ENCODE measurements at regions not wholly inside any gene's neighbourhood (a gene's known extent, or its start where the extent isn't known, plus 50 kb on each side); places are given as distances from the start of the nearest gene placed in this dataset.
"Not testable (repeated sequence)": the region's sequence is repeated elsewhere in the genome, so short reads cannot be mapped to it uniquely, and the experiment has no call there.

GRCh38 chr6:27550692-27551091, 77.8 kb upstream of the ZNF184 start:
- TF ChIP-seq CTCF (IDR thresholded peaks at IDR 0.05; ENCODE audit: borderline replicate concordance, insufficient read depth, low read depth, low read length) = no peak
- H3K4me3 ChIP-seq (ENCODE audit: low read depth, low read length) = no peak overlapping the region

GRCh38 chr6:27549241-27549598, 76.3 kb upstream of the ZNF184 start:
- H3K4me3 ChIP-seq (ENCODE audit: low read depth, low read length) = not testable (repeated sequence)

GRCh38 chr6:27547157-27548075, 74.5 kb upstream of the ZNF184 start:
- no peak overlapping the region for H3K4me3 ChIP-seq (ENCODE audit: low read depth, low read length)
- TF ChIP-seq CTCF (IDR thresholded peaks at IDR 0.05; ENCODE audit: borderline replicate concordance, insufficient read depth, low read depth, low read length) = no peak

GRCh38 chr6:27546522-27546921, 73.6 kb upstream of the ZNF184 start:
- TF ChIP-seq CTCF (IDR thresholded peaks at IDR 0.05; ENCODE audit: borderline replicate concordance, insufficient read depth, low read depth, low read length) = no peak
- H3K4me3 ChIP-seq (ENCODE audit: low read depth, low read length) = no peak overlapping the region

GRCh38 chr6:27545271-27546046, 72.6 kb upstream of the ZNF184 start:
- no peak for TF ChIP-seq CTCF (IDR thresholded peaks at IDR 0.05; ENCODE audit: borderline replicate concordance, insufficient read depth, low read depth, low read length)
- H3K4me3 ChIP-seq (ENCODE audit: low read depth, low read length) = peak overlapping the region; percentile 25

GRCh38 chr6:27544612-27545260, 71.8 kb upstream of the ZNF184 start:
- H3K4me3 ChIP-seq (ENCODE audit: low read depth, low read length) = peak overlapping the region; percentile 25
- TF ChIP-seq CTCF (IDR thresholded peaks at IDR 0.05; ENCODE audit: borderline replicate concordance, insufficient read depth, low read depth, low read length) = no peak

GRCh38 chr6:27544135-27544534, 71.2 kb upstream of the ZNF184 start:
- not testable (repeated sequence) for H3K4me3 ChIP-seq (ENCODE audit: low read depth, low read length)

Data from GM12875 (cell line).